Upper lobe of left lung (tissue), 6 donors: ENCODE measurements at regions not wholly inside any gene's neighbourhood (a gene's known extent, or its start where the extent isn't known, plus 50 kb on each side); places are given as distances from the start of the nearest gene placed in this dataset.
A peak's percentile ranks its signal among the peaks of the same experiment; 100 is the strongest.

Source experiments
- ATAC-seq, 2 donors: fragments of 200-7000 bp; cut with Tn5 transposase; one replicate each; pipeline ENCODE4 v1.9.1; 2022; ENCODE audit warnings: mild to moderate bottlenecking in 2 of 2, moderate library complexity in 2 of 2; ENCODE audit not compliant: low FRiP score in 2 of 2
- DNase-seq, 2 donors: peaks; one replicate each; pipeline ENCODE4 v3.0.0-alpha.2; 2019 to 2020
- H3K27ac ChIP-seq, 4 donors: fragments of 200-600 bp; sonication (generic); one replicate each; pipeline ENCODE4 v1.5.1; 2016 to 2019
- H3K27me3 ChIP-seq, 4 donors: fragments of 200-600 bp; sonication (generic); one replicate each; pipeline ENCODE4 v1.5.1; 2017 to 2019
- H3K36me3 ChIP-seq, 4 donors: fragments of 200-600 bp; sonication (generic); one replicate each; pipeline ENCODE4 v1.5.1; 2016 to 2019
- H3K4me1 ChIP-seq, 4 donors: fragments of 200-600 bp; sonication (generic); one replicate each; pipeline ENCODE4 v1.5.1; 2018 to 2019
- H3K4me3 ChIP-seq, 4 donors: fragments of 200-600 bp; sonication (generic); one replicate each; pipeline ENCODE4 v1.5.1; 2017 to 2019; ENCODE audit warnings: mild to moderate bottlenecking in 2 of 4, moderate library complexity in 1 of 4
- H3K9me3 ChIP-seq, 4 donors: fragments of 200-600 bp; sonication (generic); one replicate each; pipeline ENCODE4 v1.5.1; 2018 to 2019
- EP300 ChIP-seq, 4 donors: sonication (generic); formaldehyde crosslinking; IDR thresholded peaks; one replicate each; pipeline ENCODE4 v1.5.1; 2017; ENCODE audit warnings: antibody characterized with exemption in 4 of 4, control low read depth in 2 of 4
- POLR2A ChIP-seq, 4 donors: fragments of 450-650 bp; IDR thresholded peaks; one replicate each; pipeline ENCODE4 v1.5.1; 2016 to 2017; ENCODE audit warnings: antibody characterized with exemption in 4 of 4, mild to moderate bottlenecking in 2 of 4
- POLR2AphosphoS5 ChIP-seq, 2 donors: sonication (generic); formaldehyde crosslinking; IDR thresholded peaks; one replicate each; pipeline ENCODE4 v1.5.1; 2017; ENCODE audit warnings: antibody characterized with exemption in 2 of 2
- WGBS, 2 donors: methylation state at CpG; one replicate each; pipeline ENCODE4 v1.1.5; 2017 to 2018; 5-methylcytosine and 5-hydroxymethylcytosine counted together
- TF ChIP-seq, protein P1 (sequence below), 6 experiments: fragments of 450-650 bp in 4 of 6; fragments of 200-600 bp in 2 of 6; sonication (generic) in 2 of 6; IDR thresholded peaks; one replicate each; pipeline ENCODE4 v1.5.1; 2016 to 2019; ENCODE audit warnings: antibody characterized with exemption in 6 of 6
- donor health status: DM: no; HTN: no; CAD: no; lungs with moderate emphysema.
- donor health status: DM: no; HTN: yes; CAD: no; lungs with severe emphysema.

- H3K9me3 ChIP-seq, result no peaks in the 10 kb centered on the region
- no peaks in the 10 kb centered on the region for H3K27me3 ChIP-seq
- TF ChIP-seq POLR2AphosphoS5 (IDR thresholded peaks at IDR 0.05) (no peak), EP300 (IDR thresholded peaks at IDR 0.05) (no peak), POLR2A (IDR thresholded peaks at IDR 0.05) (no peak)
- TF ChIP-seq, protein P1, sequence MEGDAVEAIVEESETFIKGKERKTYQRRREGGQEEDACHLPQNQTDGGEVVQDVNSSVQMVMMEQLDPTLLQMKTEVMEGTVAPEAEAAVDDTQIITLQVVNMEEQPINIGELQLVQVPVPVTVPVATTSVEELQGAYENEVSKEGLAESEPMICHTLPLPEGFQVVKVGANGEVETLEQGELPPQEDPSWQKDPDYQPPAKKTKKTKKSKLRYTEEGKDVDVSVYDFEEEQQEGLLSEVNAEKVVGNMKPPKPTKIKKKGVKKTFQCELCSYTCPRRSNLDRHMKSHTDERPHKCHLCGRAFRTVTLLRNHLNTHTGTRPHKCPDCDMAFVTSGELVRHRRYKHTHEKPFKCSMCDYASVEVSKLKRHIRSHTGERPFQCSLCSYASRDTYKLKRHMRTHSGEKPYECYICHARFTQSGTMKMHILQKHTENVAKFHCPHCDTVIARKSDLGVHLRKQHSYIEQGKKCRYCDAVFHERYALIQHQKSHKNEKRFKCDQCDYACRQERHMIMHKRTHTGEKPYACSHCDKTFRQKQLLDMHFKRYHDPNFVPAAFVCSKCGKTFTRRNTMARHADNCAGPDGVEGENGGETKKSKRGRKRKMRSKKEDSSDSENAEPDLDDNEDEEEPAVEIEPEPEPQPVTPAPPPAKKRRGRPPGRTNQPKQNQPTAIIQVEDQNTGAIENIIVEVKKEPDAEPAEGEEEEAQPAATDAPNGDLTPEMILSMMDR (IDR thresholded peaks at IDR 0.05), result no peak
- H3K4me1 ChIP-seq, result peaks cover 5 to 9% (median 7%) of the 10 kb centered on the region in 4 donors
- 26 to 50% methylated on average over 1 of the region's 1 CpG for WGBS, 2 donors
- no peak for ATAC-seq
- no peaks in the 10 kb centered on the region for H3K36me3 ChIP-seq
- no peak overlapping the region for H3K27ac ChIP-seq
- no peak overlapping the region for H3K4me3 ChIP-seq
- DNase-seq, result no peak
Observed at GRCh38 chr20:1845163-1845523, 50.1 kb upstream of the SIRPA start.

- H3K9me3 ChIP-seq, result no peaks in the 10 kb centered on the region
- peak; percentile 38 to 86 for ATAC-seq
- 23 to 29% methylated on average over 10 of the region's 10 CpGs for WGBS, 2 donors
- H3K4me1 ChIP-seq, result peaks cover 5 to 9% (median 7%) of the 10 kb centered on the region in 4 donors
- no peak overlapping the region for H3K4me3 ChIP-seq
- H3K27ac ChIP-seq, result peak overlapping the region in 2 of 4 donors; percentile 18 to 54
- no peaks in the 10 kb centered on the region for H3K36me3 ChIP-seq
- no peak for TF ChIP-seq POLR2A (IDR thresholded peaks at IDR 0.05)
- no peak for TF ChIP-seq EP300 (IDR thresholded peaks at IDR 0.05)
- TF ChIP-seq, protein P1 (IDR thresholded peaks at IDR 0.05), result no peak
- H3K27me3 ChIP-seq, result no peaks in the 10 kb centered on the region
- DNase-seq, result peak in 1 of 2 donors; percentile 69
Observed at GRCh38 chr20:1844325-1845162, 50.7 kb upstream of the SIRPA start.

DNA sequence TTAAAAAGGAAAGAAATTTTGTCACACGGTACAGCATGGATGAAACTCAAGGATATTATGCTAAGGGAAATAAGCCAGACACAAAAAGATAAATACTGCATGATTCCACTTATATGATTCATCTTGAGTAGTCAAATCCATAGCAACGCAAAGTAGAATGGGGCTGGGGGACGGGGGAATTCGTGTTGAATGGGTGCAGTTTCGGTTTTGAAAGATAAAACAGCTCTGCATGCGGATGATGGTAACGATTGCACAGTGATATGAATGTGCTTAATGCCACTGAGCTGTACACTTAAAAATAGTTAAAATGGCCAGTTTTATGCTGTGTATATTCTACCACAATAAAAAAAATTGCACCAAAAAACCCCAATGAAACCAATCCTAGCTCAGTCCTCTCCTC, 52.9 kb upstream of the SIRPA start:
- Histone ChIP-seq H3K27me3 (peaks cover 0 to 3% (median 0%) of the 10 kb centered on the region in 4 donors), H3K4me1 (peaks cover 5 to 9% (median 7%) of the 10 kb centered on the region in 4 donors), H3K4me3 (no peak overlapping the region), H3K9me3 (no peaks in the 10 kb centered on the region), H3K27ac (no peak overlapping the region), H3K36me3 (no peaks in the 10 kb centered on the region)
- ATAC-seq (no peak), DNase-seq (no peak)
- TF ChIP-seq EP300 (IDR thresholded peaks at IDR 0.05), result no peak
- TF ChIP-seq, protein P1 (IDR thresholded peaks at IDR 0.05), result no peak
- TF ChIP-seq POLR2AphosphoS5 (IDR thresholded peaks at IDR 0.05), result no peak
- no peak for TF ChIP-seq POLR2A (IDR thresholded peaks at IDR 0.05)
- WGBS, 2 donors, result 79 to 94% methylated on average over 7 of the region's 7 CpGs

GRCh38 chr20:1841554-1842140, 53.6 kb upstream of the SIRPA start:
- peak overlapping the region in 1 of 4 donors; percentile 43 for H3K27ac ChIP-seq
- H3K36me3 ChIP-seq, result no peaks in the 10 kb centered on the region
- ATAC-seq (peak in 1 of 2 donors; percentile 24), DNase-seq (peak in 1 of 2 donors; percentile 63)
- 58 to 65% methylated on average over 5 to 6 of the region's 6 CpGs for WGBS, 2 donors
- TF ChIP-seq POLR2A (IDR thresholded peaks at IDR 0.05), result no peak
- TF ChIP-seq POLR2AphosphoS5 (IDR thresholded peaks at IDR 0.05), result no peak
- TF ChIP-seq, protein P1 (IDR thresholded peaks at IDR 0.05), result no peak
- no peak for TF ChIP-seq EP300 (IDR thresholded peaks at IDR 0.05)
- H3K27me3 ChIP-seq, result peaks cover 0 to 3% (median 0%) of the 10 kb centered on the region in 4 donors
- H3K4me1 ChIP-seq, result peaks cover 5 to 9% (median 7%) of the 10 kb centered on the region in 4 donors
- H3K4me3 ChIP-seq, result no peak overlapping the region
- H3K9me3 ChIP-seq, result no peaks in the 10 kb centered on the region
